ENCODE measurements at regions not wholly inside any gene's neighbourhood (a gene's known extent, or its start where the extent isn't known, plus 50 kb on each side); places are given as distances from the start of the nearest gene placed in this dataset.

DNA sequence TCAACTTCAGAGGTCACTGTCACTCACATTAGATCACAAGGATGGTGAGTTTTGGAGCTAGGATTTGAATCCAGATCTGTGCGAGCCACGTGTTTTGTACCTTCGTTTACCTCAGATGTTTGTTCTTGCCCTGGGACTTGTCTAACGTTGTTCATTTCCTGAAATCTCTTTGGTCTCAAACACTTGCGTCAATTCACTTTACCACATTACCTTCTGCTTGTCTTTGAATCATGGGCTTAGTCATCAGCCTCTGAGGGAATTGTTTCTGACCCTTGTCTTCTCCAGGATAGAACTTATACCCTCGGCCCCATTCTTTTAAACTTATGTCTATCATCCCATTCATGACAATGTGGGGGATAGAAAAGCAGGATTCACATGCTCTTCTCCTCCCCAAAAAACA, 282.7 kb downstream of the DCDC2C start (continued):
- TF ChIP-seq, protein P1, sequence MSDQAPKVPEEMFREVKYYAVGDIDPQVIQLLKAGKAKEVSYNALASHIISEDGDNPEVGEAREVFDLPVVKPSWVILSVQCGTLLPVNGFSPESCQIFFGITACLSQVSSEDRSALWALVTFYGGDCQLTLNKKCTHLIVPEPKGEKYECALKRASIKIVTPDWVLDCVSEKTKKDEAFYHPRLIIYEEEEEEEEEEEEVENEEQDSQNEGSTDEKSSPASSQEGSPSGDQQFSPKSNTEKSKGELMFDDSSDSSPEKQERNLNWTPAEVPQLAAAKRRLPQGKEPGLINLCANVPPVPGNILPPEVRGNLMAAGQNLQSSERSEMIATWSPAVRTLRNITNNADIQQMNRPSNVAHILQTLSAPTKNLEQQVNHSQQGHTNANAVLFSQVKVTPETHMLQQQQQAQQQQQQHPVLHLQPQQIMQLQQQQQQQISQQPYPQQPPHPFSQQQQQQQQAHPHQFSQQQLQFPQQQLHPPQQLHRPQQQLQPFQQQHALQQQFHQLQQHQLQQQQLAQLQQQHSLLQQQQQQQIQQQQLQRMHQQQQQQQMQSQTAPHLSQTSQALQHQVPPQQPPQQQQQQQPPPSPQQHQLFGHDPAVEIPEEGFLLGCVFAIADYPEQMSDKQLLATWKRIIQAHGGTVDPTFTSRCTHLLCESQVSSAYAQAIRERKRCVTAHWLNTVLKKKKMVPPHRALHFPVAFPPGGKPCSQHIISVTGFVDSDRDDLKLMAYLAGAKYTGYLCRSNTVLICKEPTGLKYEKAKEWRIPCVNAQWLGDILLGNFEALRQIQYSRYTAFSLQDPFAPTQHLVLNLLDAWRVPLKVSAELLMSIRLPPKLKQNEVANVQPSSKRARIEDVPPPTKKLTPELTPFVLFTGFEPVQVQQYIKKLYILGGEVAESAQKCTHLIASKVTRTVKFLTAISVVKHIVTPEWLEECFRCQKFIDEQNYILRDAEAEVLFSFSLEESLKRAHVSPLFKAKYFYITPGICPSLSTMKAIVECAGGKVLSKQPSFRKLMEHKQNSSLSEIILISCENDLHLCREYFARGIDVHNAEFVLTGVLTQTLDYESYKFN (CRISPR knock-in tag; conservative IDR thresholded peaks at IDR 0.05) = no peak
- TF ChIP-seq BCL6 (CRISPR knock-in tag; IDR thresholded peaks at IDR 0.05) (no peak), MIXL1 (CRISPR knock-in tag; IDR thresholded peaks at IDR 0.05) (no peak), ZC3H13 (CRISPR knock-in tag; IDR thresholded peaks at IDR 0.05) (no peak), HHEX (CRISPR knock-in tag; IDR thresholded peaks at IDR 0.05) (no peak), ZNF724P (CRISPR knock-in tag; IDR thresholded peaks at IDR 0.05; ENCODE audit: borderline replicate concordance) (no peak), SETDB1 (CRISPR knock-in tag; IDR thresholded peaks at IDR 0.05; ENCODE audit: borderline replicate concordance) (no peak), HOXA5 (CRISPR knock-in tag; IDR thresholded peaks at IDR 0.05) (no peak), ZNF329 (CRISPR knock-in tag; IDR thresholded peaks at IDR 0.05; ENCODE audit: low read depth) (no peak)
- TF ChIP-seq, protein P2, sequence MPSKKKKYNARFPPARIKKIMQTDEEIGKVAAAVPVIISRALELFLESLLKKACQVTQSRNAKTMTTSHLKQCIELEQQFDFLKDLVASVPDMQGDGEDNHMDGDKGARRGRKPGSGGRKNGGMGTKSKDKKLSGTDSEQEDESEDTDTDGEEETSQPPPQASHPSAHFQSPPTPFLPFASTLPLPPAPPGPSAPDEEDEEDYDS (CRISPR knock-in tag; IDR thresholded peaks at IDR 0.05) = no peak
- TF ChIP-seq, protein P3, sequence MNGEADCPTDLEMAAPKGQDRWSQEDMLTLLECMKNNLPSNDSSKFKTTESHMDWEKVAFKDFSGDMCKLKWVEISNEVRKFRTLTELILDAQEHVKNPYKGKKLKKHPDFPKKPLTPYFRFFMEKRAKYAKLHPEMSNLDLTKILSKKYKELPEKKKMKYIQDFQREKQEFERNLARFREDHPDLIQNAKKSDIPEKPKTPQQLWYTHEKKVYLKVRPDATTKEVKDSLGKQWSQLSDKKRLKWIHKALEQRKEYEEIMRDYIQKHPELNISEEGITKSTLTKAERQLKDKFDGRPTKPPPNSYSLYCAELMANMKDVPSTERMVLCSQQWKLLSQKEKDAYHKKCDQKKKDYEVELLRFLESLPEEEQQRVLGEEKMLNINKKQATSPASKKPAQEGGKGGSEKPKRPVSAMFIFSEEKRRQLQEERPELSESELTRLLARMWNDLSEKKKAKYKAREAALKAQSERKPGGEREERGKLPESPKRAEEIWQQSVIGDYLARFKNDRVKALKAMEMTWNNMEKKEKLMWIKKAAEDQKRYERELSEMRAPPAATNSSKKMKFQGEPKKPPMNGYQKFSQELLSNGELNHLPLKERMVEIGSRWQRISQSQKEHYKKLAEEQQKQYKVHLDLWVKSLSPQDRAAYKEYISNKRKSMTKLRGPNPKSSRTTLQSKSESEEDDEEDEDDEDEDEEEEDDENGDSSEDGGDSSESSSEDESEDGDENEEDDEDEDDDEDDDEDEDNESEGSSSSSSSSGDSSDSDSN (CRISPR knock-in tag; IDR thresholded peaks at IDR 0.05) = no peak
- TF ChIP-seq, protein P4, sequence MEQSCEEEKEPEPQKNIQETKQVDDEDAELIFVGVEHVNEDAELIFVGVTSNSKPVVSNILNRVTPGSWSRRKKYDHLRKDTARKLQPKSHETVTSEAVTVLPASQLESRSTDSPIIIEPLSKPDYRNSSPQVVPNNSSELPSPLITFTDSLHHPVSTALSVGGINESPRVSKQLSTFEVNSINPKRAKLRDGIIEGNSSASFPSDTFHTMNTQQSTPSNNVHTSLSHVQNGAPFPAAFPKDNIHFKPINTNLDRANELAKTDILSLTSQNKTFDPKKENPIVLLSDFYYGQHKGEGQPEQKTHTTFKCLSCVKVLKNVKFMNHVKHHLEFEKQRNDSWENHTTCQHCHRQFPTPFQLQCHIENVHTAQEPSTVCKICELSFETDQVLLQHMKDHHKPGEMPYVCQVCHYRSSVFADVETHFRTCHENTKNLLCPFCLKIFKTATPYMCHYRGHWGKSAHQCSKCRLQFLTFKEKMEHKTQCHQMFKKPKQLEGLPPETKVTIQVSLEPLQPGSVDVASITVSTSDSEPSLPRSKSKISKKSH (CRISPR knock-in tag; IDR thresholded peaks at IDR 0.05; ENCODE audit: borderline replicate concordance) = no peak
